Adrenal gland (tissue), 5 donors: ENCODE measurements at regions not wholly inside any gene's neighbourhood (a gene's known extent, or its start where the extent isn't known, plus 50 kb on each side); places are given as distances from the start of the nearest gene placed in this dataset.

Experiments used
- CTCF ChIP-seq, 6 experiments: fragments of 450-650 bp in 4 of 6; fragments of 200-600 bp in 2 of 6; sonication (generic) in 1 of 6; IDR thresholded peaks; 1 replicate in 5 of 6; 2 replicates in 1 of 6; pipeline versions ENCODE4 v1.5.1 to v1.8.0; 2016 to 2021; ENCODE audit warnings: antibody characterized with exemption in 6 of 6, mild to moderate bottlenecking in 2 of 6, moderate library complexity in 1 of 6
- POLR2A ChIP-seq, 2 donors: fragments of 450-650 bp; IDR thresholded peaks; one replicate each; pipeline ENCODE4 v1.6.1; 2017; ENCODE audit warnings: antibody characterized with exemption in 2 of 2, mild to moderate bottlenecking in 2 of 2, moderate library complexity in 1 of 2
- donor health status: DM: no; HTN: no; CAD: no.

GRCh38 chr17:70552230-70552981 is 383.1 kb downstream of the KCNJ2 start:
- peak; percentile 47 to 68 (median 60) for TF ChIP-seq CTCF (IDR thresholded peaks at IDR 0.05)
- TF ChIP-seq POLR2A (IDR thresholded peaks at IDR 0.05): no peak
